OCI-LY7 (cell line): ENCODE measurements at regions not wholly inside any gene's neighbourhood (a gene's known extent, or its start where the extent isn't known, plus 50 kb on each side); places are given as distances from the start of the nearest gene placed in this dataset.

Experiments used
- EZH2phosphoT487 ChIP-seq: fragments of 200-600 bp; sonication (generic); IDR thresholded peaks from 2 replicates; pipeline ENCODE4 v1.6.1; 2018; ENCODE audit warnings: low read depth, borderline replicate concordance, mild to moderate bottlenecking, mixed run types, antibody characterized with exemption, low read length, moderate library complexity, mixed read lengths
- TF ChIP-seq, protein P1 (sequence below): fragments of 200-600 bp; sonication (generic); conservative IDR thresholded peaks from 2 replicates; pipeline ENCODE4 v1.5.1; 2014; ENCODE audit warnings: mild to moderate bottlenecking, antibody characterized with exemption, low read length, moderate library complexity, mixed read lengths

DNA sequence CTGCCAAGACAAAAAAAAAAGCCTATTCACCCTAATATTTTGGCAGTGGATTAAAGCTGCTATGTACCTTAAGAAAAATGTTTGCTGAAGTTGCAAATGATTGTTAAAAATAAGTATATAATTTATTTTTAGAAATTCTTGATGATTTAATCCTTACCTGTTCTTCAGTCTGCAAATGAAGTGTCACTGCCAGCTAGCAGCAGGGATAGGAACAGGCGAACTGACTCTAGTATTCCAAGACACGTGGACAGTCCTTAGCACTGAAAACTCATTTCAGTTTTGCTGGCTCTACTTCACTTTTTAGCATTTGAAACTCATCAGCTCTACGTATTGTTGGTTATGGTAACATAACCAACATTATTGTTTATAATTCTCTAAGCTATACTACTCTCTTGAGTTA is 204.4 kb upstream of the ID4 start:
- TF ChIP-seq, protein P1, sequence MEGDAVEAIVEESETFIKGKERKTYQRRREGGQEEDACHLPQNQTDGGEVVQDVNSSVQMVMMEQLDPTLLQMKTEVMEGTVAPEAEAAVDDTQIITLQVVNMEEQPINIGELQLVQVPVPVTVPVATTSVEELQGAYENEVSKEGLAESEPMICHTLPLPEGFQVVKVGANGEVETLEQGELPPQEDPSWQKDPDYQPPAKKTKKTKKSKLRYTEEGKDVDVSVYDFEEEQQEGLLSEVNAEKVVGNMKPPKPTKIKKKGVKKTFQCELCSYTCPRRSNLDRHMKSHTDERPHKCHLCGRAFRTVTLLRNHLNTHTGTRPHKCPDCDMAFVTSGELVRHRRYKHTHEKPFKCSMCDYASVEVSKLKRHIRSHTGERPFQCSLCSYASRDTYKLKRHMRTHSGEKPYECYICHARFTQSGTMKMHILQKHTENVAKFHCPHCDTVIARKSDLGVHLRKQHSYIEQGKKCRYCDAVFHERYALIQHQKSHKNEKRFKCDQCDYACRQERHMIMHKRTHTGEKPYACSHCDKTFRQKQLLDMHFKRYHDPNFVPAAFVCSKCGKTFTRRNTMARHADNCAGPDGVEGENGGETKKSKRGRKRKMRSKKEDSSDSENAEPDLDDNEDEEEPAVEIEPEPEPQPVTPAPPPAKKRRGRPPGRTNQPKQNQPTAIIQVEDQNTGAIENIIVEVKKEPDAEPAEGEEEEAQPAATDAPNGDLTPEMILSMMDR, result no peak
- no peak for TF ChIP-seq EZH2phosphoT487
